ENCODE measurements at regions not wholly inside any gene's neighbourhood (a gene's known extent, or its start where the extent isn't known, plus 50 kb on each side); places are given as distances from the start of the nearest gene placed in this dataset.

- TF ChIP-seq, protein P1, sequence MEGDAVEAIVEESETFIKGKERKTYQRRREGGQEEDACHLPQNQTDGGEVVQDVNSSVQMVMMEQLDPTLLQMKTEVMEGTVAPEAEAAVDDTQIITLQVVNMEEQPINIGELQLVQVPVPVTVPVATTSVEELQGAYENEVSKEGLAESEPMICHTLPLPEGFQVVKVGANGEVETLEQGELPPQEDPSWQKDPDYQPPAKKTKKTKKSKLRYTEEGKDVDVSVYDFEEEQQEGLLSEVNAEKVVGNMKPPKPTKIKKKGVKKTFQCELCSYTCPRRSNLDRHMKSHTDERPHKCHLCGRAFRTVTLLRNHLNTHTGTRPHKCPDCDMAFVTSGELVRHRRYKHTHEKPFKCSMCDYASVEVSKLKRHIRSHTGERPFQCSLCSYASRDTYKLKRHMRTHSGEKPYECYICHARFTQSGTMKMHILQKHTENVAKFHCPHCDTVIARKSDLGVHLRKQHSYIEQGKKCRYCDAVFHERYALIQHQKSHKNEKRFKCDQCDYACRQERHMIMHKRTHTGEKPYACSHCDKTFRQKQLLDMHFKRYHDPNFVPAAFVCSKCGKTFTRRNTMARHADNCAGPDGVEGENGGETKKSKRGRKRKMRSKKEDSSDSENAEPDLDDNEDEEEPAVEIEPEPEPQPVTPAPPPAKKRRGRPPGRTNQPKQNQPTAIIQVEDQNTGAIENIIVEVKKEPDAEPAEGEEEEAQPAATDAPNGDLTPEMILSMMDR (IDR thresholded peaks at IDR 0.05), result no peak
- no peak for TF ChIP-seq POLR2A (IDR thresholded peaks at IDR 0.05)
These were observed 780.7 kb downstream of the FLRT2 start for GRCh38 chr14:86310611-86311010.

All from thyroid gland (tissue), 4 donors.